ENCODE measurements at regions not wholly inside any gene's neighbourhood (a gene's known extent, or its start where the extent isn't known, plus 50 kb on each side); places are given as distances from the start of the nearest gene placed in this dataset.

- DNase-seq (ENCODE audit: extremely low read depth, low read depth): no peak
- TF ChIP-seq CTCF (IDR thresholded peaks at IDR 0.05; ENCODE audit: low read depth, low read length): no peak
These were observed 243.9 kb upstream of the GYPA start for GRCh38 chr4:144384408-144384807.

DNA sequence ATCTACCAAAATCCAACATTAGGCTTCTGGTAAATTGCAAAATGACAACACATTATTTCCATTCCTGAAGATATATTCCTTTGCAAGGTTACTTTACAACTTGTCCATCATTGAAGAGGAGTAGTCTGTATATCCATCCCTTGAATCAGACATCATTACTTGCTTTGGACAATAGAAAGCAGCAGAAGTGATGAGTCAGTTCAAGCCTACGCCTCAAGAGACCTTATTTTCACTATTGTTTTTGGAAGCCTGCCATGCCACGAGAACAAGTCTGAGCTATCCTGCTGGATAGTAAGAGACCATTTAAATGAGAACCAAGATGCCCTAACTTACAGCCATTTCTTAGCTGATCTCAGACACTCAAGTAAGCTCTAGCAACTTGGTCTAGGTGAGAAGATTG, 246.0 kb upstream of the HHIP start:
- TF ChIP-seq CTCF (IDR thresholded peaks at IDR 0.05; ENCODE audit: low read depth, low read length): no peak
- peak; percentile 7 for DNase-seq (ENCODE audit: extremely low read depth, low read depth)

GRCh38 chr4:144402176-144402575, 243.8 kb upstream of the HHIP start:
- no peak for DNase-seq (ENCODE audit: extremely low read depth, low read depth)
- TF ChIP-seq CTCF (IDR thresholded peaks at IDR 0.05; ENCODE audit: low read depth, low read length): no peak

DNA sequence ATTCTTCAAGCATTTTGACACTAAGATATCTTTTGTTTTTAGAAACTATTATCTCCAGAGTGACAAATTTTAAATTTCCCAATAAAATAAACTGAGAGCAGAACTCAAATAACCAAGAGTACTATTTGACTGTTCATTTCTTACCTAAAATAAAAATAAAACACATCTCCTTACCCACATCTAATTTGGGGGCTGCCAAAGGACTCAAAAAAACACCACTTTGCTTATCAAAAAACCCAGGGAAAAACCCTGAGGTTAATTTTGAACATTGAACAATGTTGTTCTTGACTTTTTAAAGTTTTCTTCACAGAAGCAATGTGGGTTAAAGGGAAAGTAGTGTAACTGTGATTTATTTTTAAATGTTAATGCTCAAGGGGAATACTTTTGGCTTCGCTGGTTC, 243.0 kb upstream of the HHIP start:
- no peak for DNase-seq (ENCODE audit: extremely low read depth, low read depth)
- TF ChIP-seq CTCF (IDR thresholded peaks at IDR 0.05; ENCODE audit: low read depth, low read length): no peak

DNA sequence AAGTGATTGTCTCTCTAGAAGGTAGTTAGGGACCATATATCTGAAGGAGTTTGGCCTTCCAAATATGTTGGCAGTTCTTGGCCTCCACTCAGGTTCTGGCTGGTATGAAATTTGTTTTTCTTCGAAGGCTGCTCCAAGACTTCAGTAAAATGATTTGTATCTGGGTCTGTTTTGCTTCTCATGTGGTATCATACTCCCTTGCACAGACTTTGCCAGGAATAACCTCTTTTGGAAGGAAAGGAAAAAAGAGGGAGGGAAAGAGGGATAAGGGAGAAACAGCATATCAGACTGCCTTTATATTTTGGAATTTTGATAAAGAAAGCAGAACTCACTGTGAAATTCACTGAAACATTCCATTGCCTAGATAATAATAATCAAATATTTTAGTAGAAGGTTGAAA, 242.1 kb upstream of the HHIP start:
- no peak for DNase-seq (ENCODE audit: extremely low read depth, low read depth)
- no peak for TF ChIP-seq CTCF (IDR thresholded peaks at IDR 0.05; ENCODE audit: low read depth, low read length)

- no peak for DNase-seq (ENCODE audit: extremely low read depth, low read depth)
- TF ChIP-seq CTCF (IDR thresholded peaks at IDR 0.05; ENCODE audit: low read depth, low read length): no peak
These were observed 236.4 kb upstream of the HHIP start for GRCh38 chr4:144409525-144409924.

DNA sequence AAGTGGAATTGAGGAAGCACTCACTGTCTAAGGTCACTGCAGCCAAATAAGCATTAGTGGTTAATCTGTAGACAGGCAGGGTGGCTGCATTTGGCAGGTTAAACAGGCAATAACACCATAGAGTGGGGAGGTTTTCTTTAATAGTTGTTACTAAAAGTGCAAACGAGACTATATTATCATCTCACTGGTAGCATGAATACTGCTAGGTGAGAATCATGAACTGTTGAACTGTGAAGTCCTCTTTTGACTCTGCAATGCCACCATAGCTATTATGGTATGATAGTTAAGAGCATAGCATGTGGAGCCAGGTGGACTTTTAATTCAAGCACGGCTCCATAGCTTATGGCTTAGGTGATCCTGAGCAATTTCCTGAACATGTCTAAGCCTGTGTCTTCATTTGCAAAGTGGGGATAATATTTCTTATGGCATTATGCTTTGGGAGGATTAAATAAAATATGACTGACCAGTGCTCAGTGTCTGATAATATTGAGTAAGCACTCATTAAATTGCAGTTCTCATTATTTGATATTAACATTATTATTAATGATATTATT, 235.6 kb upstream of the HHIP start:
- no peak for TF ChIP-seq CTCF (IDR thresholded peaks at IDR 0.05; ENCODE audit: low read depth, low read length)
- DNase-seq (ENCODE audit: extremely low read depth, low read depth): no peak
